ENCODE measurements at regions not wholly inside any gene's neighbourhood (a gene's known extent, or its start where the extent isn't known, plus 50 kb on each side); places are given as distances from the start of the nearest gene placed in this dataset.
A peak's percentile ranks its signal among the peaks of the same experiment; 100 is the strongest.

- H3K4me3 ChIP-seq (ENCODE audit: low read depth, low read length): no peak overlapping the region
- no peak for TF ChIP-seq CTCF (conservative IDR thresholded peaks at IDR 0.05; ENCODE audit: low read depth, low read length)
- DNase-seq (ENCODE audit: low read depth): no peak
Observed at GRCh38 chr7:68984306-68984705, 614.0 kb upstream of the AUTS2 start.

GRCh38 chr7:68994841-68995240 lies 603.4 kb upstream of the AUTS2 start:
- no peak for TF ChIP-seq CTCF (conservative IDR thresholded peaks at IDR 0.05; ENCODE audit: low read depth, low read length)
- no peak for DNase-seq (ENCODE audit: low read depth)

GRCh38 chr7:68998136-68998535 lies 600.1 kb upstream of the AUTS2 start:
- TF ChIP-seq CTCF (conservative IDR thresholded peaks at IDR 0.05; ENCODE audit: low read depth, low read length): no peak
- H3K4me3 ChIP-seq (ENCODE audit: low read depth, low read length): no peak overlapping the region
- no peak for DNase-seq (ENCODE audit: low read depth)

More at GRCh38 chr7:68994841-68995240, 603.4 kb upstream of the AUTS2 start:
- H3K4me3 ChIP-seq (ENCODE audit: low read depth, low read length): no peak overlapping the region

GRCh38 chr7:69002416-69002815 lies 595.9 kb upstream of the AUTS2 start:
- DNase-seq (ENCODE audit: low read depth): peak; percentile 13
- H3K4me3 ChIP-seq (ENCODE audit: low read depth, low read length): no peak overlapping the region
- no peak for TF ChIP-seq CTCF (conservative IDR thresholded peaks at IDR 0.05; ENCODE audit: low read depth, low read length)

GRCh38 chr7:69012149-69012548 lies 586.1 kb upstream of the AUTS2 start:
- no peak for TF ChIP-seq CTCF (conservative IDR thresholded peaks at IDR 0.05; ENCODE audit: low read depth, low read length)
- no peak for DNase-seq (ENCODE audit: low read depth)
- no peak overlapping the region for H3K4me3 ChIP-seq (ENCODE audit: low read depth, low read length)

- no peak overlapping the region for H3K4me3 ChIP-seq (ENCODE audit: low read depth, low read length)
- TF ChIP-seq CTCF (conservative IDR thresholded peaks at IDR 0.05; ENCODE audit: low read depth, low read length): no peak
- DNase-seq (ENCODE audit: low read depth): no peak
Observed at GRCh38 chr7:69017208-69017607, 581.1 kb upstream of the AUTS2 start.

- no peak for DNase-seq (ENCODE audit: low read depth)
- TF ChIP-seq CTCF (conservative IDR thresholded peaks at IDR 0.05; ENCODE audit: low read depth, low read length): no peak
- H3K4me3 ChIP-seq (ENCODE audit: low read depth, low read length): no peak overlapping the region
Observed at GRCh38 chr7:69018200-69018599, 580.1 kb upstream of the AUTS2 start.

Data from epithelial cell of proximal tubule (primary cell).